ENCODE measurements at regions not wholly inside any gene's neighbourhood (a gene's known extent, or its start where the extent isn't known, plus 50 kb on each side); places are given as distances from the start of the nearest gene placed in this dataset.

DNA sequence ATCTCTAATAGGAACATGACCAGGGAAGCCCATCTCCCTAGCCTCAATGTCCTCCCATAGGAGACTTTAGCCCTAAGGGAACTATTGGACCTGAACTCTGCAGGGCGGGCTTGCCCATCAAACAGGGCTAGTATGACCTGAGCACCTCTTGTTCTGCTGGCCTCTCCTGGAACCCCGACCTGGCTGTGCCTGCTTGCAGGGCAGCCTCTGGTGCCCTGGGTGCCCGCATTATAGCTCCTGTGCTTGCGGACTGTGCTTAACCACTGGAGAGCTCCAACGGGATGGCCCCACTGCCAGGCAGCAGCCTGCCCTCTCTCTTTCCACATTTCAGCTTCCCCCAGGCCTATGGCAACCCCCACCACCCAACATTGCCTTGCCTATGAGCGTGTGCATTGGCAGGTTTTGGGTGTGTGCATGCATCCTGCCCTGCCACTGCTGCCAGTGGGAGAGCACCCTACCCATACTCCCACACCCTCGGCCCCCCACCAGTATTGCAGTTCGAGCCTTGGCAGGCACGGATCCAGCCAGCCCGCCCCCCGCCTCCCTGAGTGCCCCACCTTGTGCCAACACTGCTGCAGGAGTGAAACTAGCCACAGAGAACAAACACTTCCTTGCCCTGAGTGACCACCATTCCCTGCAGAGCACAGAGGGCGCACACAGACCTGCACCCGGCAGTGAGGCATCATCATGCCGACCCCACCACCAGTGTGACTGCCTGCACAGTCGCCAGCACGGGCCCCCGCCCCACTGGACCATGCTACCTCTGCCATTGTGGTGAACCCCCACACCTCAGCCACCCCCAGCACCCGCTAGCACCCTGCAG lies 1123.8 kb upstream of the CDH6 start:
- Histone ChIP-seq H3K4me3 (no peak overlapping the region), H3K27ac (no peak overlapping the region)

DNA sequence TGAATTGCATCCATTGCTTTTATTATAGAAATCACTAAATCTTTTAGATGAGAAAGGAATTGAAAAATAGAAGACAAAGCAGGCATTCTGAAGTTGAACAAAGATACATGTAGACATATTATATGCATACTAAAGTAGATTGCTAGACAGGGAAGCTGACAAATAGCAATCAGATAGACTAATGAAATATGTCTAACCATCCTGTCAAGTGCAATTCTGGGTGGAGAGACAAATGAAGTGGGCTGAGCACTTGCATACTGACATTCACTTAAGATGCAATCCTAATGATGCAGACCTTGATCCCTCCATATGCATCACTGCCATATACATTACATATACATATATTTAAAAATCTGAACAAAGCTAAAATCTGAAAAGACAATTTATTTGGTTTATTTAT lies 1130.0 kb upstream of the CDH6 start:
- no peak overlapping the region for H3K4me3 ChIP-seq
- no peak overlapping the region for H3K27ac ChIP-seq

DNA sequence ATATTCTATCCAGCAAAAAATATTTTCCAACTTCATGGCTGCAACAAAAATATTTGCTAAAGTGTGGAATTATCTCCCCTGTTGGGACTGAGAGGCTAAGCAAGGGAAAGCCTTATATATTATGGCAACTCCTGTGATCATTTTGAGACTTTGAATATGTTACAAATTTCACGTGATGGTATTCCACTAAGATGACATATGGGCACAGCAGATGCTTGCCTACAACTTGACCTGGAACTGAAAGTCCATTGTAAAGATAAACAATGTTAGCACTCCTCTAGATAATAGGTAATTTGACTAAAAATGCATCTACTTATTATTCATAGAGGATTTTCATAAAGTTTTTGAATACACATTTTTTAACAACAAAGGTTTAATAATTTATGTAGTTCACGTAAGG lies 1141.5 kb upstream of the CDH6 start:
- H3K27ac ChIP-seq, result no peak overlapping the region
- H3K4me3 ChIP-seq, result no peak overlapping the region

DNA sequence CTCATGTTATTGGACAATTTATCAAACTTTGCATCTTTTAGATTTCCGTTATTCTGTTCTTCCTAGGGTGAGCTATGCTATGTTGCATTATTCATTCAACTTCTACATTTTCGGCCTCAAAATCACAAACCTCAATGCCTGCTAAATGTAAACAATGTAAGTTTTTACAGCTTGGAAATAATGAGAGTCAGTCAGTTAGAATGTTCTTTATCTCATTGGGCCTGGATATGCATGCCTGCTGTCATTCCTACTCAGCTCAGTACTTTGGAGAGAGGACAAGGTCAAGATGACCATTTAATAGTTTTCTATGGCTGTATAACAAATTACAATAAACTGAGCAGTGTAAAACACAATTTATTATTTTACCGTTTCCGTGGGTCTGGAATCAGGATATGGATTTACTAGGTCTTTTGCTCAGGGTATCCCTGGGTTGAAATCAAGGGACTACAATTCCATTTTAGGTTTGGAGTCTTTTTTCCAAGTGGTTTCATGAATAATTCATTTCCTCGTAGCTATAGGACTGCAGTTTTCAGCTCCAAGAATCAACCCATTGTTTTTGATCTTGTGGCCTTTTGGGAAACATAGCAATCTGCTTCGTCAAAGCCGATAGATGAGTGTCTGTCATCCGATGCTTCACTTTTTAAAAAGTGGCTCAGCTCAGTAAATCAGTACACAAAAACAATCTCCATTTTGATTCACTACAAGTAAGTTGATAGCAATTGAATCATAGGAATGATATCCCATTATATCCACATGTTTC lies 1143.2 kb upstream of the CDH6 start:
- H3K4me3 ChIP-seq, result no peak overlapping the region

DNA sequence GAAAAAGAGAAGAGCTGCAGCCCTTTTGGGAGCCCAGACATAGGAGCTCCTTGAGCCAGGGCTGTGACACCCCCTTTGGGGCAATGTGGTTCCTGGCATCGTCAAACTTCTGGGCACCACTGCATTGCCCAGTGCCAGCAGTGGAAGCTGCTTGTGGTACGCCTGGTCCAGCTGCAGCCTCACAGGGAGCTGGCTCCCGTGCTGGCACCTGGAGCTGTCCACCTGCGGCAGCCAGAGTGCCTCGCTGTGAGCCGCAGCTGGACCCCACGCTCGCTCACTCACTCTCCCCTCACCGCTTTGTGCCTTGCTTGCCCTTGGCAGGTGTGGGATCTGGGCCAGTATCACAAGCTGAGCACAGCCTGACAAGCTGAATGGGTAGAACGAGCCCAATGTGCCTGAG lies 1150.8 kb upstream of the CDH6 start:
- no peak overlapping the region for H3K27ac ChIP-seq
- no peak overlapping the region for H3K4me3 ChIP-seq

More for the DNA sequence above, 1143.2 kb upstream of the CDH6 start:
- no peak overlapping the region for H3K27ac ChIP-seq

DNA sequence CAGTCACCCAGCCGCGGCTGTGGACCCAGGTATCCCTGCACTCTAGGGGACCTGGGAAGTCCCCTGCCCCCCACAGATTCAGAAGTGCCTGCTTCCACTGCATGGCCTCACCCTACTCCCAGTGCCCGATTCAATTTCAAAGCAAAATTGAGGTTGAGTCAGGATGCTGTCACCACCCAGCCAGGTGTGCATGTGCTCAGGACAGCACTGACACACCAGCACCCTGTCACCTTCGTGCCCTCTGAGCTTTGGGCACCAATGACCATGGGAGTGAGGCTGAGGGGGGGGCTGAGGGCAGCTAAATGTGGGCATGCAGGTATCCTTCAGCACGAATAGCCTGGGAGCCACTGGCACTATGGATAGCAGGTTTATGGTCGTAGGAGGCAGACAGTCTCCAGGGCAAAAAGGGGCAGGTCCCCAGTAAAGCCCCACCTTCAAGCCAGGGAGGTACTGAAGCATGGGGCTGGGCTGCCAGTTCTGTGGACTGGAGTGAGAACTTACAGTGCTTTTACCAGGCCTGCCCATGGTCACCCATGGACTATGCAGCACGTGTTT lies 1151.6 kb upstream of the CDH6 start:
- no peak overlapping the region for H3K4me3 ChIP-seq
- no peak overlapping the region for H3K27ac ChIP-seq

DNA sequence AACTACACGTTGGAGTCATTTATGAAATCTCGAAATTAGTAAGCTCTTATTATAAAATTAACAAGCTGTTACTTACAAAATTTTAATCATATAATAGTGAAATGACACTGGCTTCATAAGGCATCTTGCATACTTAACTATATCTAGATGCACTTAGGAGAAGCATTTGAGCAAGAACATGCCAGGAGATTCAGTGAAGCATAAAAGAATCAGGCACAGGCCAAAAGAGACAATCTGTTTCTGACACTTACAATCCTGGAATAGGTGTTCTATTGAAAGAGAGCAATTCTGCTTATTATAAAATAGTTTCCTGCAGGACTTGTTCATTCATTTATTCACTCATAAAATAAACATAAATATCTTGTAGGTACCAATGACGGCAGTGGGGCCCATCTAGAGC lies 1152.2 kb upstream of the CDH6 start:
- Histone ChIP-seq H3K27ac (no peak overlapping the region), H3K4me3 (no peak overlapping the region)

DNA sequence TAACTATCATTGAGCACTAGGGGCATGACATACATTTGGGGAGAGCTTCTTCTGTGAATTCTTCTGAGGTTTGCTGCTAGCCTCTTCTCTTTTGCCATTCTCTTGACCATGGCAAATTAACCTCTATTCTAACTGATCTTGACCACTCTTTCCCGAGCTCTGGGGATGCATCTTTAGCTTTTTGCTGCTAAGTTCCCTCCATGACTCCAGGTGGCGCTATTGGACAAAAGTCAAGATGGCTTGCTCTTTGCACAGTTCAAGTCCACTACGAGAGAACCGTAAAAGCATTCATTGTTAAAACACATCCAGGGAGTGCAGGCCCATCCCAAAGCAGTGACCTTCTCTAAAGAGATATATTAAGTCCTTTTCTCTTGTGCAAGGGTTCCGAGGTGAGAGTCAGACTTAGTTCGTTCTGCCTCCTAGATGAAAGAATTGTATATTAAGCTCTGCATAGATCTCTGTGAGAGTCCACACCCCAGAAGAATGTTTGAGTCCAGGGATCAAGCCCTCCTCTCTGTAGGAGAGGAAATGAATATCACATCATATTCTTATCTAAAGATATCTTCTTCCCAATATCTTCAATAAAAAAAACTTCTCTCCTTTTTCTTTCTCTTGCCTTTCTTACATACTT lies 1152.9 kb upstream of the CDH6 start:
- Histone ChIP-seq H3K4me3 (no peak overlapping the region), H3K27ac (no peak overlapping the region)

DNA sequence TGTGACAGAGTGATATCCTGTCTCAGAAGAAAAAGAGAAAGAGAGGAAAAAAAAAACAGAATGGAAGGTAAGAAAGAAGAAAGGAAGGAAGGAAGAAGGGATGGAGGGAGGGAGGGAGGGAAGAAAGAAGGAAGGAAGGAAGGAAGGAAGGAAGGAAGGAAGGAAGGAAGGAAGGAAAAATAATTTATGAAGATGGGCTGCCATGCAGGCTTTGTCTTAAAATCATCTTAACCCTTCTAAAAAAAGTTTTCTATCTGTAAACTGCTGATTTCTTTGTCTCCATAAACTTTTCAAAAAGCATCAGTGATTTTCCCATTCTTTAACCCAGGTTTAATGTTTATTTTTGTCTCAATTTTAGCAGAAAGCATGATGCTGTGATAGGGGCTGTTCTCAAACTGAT lies 1154.1 kb upstream of the CDH6 start:
- Histone ChIP-seq H3K27ac (no peak overlapping the region), H3K4me3 (no peak overlapping the region)

DNA sequence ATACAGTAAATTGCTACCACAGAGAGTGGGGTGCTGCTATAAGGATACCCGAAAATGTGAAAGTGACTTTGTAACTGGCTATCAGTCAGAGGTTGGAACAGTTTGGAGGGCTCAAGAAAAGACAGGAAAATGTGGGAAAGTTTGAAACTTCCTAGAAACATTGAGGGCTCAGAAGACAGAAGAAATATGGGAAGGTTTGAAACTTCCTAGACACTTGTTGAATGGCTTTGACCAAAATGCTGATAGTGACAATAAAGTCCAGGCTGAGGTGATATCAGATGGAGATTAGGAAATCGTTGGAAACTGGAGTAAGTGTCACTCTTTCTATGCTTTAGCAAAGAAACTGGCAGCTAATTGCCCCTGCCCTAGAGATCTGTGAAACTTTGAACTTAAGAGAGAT lies 1158.6 kb upstream of the CDH6 start:
- Histone ChIP-seq H3K4me3 (no peak overlapping the region), H3K27ac (no peak overlapping the region)

DNA sequence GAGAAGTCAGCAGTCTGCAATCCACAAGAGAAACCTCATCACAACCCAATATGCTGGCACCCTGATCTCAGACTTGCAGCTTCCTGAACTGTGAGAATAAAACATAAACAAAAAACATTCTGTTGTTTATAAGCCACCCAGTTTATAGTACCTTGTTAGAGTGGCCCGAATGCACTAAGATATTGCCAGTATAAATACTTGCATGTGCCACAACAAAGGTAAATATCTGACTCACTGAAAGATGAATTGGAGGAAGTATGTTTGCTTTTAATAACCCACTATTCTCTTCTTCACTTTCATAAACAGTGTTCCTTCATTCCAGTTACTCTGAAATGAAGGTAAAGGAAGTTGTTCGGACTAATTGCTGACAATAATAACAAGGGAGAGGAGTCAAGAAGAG lies 1163.4 kb upstream of the CDH6 start:
- no peak overlapping the region for H3K27ac ChIP-seq
- H3K4me3 ChIP-seq, result no peak overlapping the region

DNA sequence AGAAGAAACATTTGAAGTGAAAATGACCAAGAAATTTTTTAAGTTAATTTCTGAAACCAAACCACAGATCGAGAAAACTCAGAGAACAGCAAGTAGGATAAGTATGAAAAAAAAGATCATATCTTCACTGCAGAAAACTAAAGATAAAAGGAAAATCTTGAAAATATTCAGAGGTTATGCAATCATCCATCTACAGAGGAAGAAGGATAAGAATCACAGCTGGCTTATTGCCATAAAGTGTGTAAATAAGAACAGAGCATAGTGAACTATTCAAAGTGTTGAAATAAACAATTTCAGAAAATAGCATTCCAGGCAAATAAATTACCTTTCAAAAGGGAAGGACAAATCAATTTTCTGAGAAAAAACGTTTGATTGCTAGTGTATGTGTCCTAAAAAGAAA lies 1191.7 kb upstream of the CDH6 start:
- H3K4me3 ChIP-seq, result no peak overlapping the region
- no peak overlapping the region for H3K27ac ChIP-seq

DNA sequence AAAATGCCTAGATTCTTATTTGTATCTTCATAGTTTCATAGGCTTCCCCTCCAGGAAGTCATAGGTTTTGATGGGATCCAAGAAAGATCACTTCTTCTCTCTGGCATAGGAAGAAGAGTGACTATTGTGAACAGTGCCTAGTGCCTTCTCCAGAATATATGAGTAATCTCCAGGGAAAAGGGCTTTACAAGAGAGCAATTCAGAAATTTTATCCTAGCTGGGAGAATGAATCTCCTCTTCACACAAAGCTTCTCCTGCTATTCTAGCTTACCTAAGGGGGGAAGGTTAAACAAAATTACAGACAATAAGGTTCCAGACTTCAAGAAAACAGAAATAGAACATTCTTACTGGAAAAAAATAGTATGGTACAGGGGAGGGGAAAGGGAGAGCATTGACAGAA lies 1193.3 kb upstream of the CDH6 start:
- Histone ChIP-seq H3K27ac (no peak overlapping the region), H3K4me3 (no peak overlapping the region)

DNA sequence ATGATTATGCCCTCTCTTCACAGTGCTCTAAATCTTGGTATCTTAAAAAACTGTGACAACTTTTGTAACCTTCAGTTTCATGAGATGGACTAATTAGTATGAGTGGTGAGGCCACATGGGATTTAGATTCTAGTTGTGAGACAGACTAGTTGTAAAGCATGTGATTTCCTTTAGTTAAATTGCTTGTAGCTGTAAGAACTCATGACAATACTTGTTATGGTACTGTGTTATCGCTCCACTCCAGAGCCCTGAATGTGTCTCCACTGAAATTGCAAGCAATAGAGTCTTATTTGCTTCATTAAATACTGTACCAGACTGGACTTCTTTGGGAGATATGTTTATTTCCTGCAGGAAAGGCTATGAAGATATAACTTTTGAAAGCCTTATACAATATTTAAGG lies 1198.3 kb upstream of the CDH6 start:
- H3K27ac ChIP-seq, result no peak overlapping the region
- no peak overlapping the region for H3K4me3 ChIP-seq

DNA sequence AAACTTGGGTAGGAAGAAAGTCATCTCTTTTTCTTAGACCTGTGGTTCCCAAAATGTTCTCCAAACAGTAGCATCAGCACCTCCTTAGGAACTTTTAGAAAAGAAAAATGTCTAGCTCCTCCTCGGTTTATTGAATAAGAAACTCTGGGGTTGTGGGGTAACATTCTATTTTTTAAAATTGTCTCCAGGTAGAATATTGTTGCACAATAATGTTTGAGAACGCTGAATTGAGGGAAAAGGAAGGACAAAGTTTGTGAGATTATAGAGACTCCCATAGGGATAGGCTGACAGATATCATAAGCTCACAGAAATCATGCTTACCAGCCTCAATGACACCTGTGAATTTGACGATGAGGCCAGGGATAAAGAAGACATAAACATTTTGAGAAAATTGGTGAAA lies 1199.0 kb upstream of the CDH6 start:
- H3K4me3 ChIP-seq, result no peak overlapping the region
- H3K27ac ChIP-seq, result no peak overlapping the region

DNA sequence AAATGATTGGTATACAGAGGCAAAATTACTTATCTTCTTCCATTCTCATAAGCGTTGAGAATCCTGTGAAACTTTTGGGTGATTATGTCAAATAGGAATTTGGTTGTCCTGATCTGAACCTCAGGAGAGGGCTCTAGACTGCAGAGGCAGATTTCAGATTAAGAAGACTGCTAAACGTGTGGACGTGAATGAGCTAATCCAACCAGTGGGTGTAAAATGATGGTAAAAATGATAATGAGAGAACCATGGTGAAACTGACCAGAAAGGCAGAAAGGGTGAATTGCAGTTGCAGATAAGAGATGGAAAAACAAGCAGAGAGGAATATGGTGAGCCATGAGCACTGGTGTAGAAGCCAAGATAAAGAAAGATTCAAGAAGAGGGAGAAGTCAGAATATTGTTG lies 1200.2 kb upstream of the CDH6 start:
- Histone ChIP-seq H3K27ac (no peak overlapping the region), H3K4me3 (no peak overlapping the region)

DNA sequence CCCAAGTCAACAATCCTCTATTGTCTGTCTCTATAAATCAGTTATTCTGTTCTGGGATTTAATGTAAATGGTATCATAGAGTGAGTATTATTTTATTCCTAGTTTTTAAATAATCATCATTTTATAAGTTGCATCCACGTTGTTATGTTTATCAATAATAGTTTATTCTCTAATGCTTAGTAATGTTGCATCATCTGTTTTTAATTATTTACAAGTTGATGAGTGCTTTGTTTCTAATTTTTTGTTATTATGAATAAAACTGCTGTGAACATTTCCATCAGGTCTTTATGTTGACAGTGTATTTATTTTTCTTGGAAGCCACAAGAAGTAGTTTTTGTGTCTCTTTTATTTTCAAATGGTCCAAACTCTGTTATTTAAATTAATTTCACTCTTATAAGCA lies 1201.2 kb upstream of the CDH6 start:
- H3K27ac ChIP-seq, result no peak overlapping the region
- H3K4me3 ChIP-seq, result no peak overlapping the region

DNA sequence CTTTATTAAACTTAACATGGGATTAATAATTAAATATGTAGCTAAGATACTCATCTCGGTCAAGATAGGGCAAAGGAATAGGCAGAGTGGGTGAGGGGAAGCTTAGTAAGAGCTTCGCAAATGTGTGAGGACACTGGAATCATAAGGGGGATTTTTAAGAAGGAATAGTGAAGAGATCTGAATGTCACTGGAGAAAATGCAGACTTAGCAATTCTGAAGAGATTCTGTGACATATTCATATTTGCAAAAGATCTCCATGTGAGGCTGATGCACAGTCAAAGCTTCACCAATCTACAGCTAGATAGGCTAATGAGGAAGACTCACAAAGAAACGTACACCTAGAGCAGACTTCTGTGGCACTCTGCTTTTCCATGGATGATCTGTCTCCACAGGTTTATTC lies 1202.8 kb upstream of the CDH6 start:
- Histone ChIP-seq H3K4me3 (no peak overlapping the region), H3K27ac (no peak overlapping the region)

DNA sequence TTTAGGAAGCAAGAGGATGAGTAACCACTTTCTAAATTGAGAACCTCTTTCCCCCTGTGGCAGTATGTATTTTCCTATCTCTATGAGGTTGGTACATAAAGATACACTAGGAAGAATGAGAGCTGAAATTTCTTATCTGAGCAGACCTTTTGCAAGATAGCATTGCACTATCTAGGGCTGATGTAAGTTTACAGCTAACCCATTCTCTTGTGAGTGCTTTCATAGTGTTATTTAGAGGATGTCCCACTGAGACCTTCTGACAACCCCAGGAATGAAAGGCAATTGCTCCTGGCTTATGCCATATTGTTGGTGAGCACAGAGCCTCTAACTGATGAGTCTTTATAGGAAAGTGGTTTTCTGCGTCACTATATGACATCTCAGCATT lies 1209.3 kb upstream of the CDH6 start:
- Histone ChIP-seq H3K4me3 (no peak overlapping the region), H3K27ac (no peak overlapping the region)

DNA sequence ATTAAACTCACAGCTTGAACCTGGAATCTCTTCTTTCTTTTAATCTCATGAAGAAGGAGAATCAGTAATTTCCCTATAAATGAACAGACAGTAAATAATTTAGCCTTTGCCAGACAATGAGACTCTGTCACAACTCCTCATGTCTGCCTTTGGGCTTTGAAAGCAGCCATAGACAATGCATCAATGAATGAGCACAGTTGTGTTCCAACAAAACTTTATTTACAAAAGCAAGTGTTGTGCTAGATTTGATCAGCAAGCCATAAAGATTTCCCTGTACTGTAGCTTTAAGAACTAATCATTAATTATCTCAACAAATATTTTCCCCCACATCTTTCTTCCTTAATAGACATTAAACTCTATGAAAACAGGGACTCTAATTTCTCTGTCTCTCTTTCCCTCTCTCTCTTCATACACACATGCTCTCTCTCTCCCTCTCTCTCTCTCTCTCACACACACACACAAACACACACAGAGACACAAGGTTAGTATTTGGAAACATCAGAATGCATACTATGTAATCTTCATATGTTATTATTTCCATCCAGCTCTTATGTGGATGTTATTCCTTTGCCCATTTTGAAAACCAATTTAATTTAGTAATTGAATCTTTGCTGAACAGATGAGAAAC lies 1209.8 kb upstream of the CDH6 start:
- Histone ChIP-seq H3K4me3 (no peak overlapping the region), H3K27ac (no peak overlapping the region)

Data from skin epidermis (tissue), 12 donors.